NCI-H226 (cell line): ENCODE measurements at regions not wholly inside any gene's neighbourhood (a gene's known extent, or its start where the extent isn't known, plus 50 kb on each side); places are given as distances from the start of the nearest gene placed in this dataset.
"Not testable (repeated sequence)": the region's sequence is repeated elsewhere in the genome, so short reads cannot be mapped to it uniquely, and the experiment has no call there.

Source experiments
- DNase-seq: peaks from one replicate; pipeline ENCODE4 v3.0.0-alpha.2; 2015

GRCh38 chr2:129366263-129366662 is 613.2 kb upstream of the RAB6C start:
- DNase-seq = no peak

GRCh38 chr2:129367107-129367506 is 612.4 kb upstream of the RAB6C start:
- no peak for DNase-seq

GRCh38 chr2:129369437-129369836 is 610.0 kb upstream of the RAB6C start:
- DNase-seq = no peak

GRCh38 chr2:129374452-129374851 is 605.0 kb upstream of the RAB6C start:
- no peak for DNase-seq

GRCh38 chr2:129375632-129376425 is 603.6 kb upstream of the RAB6C start:
- DNase-seq = no peak

- DNase-seq = no peak
Measured at GRCh38 chr2:129376426-129377077, 602.9 kb upstream of the RAB6C start.

GRCh38 chr2:129377078-129377469 is 602.4 kb upstream of the RAB6C start:
- DNase-seq = no peak

- no peak for DNase-seq
Measured at GRCh38 chr2:129378186-129378585, 601.3 kb upstream of the RAB6C start.

GRCh38 chr2:129379411-129379810 is 600.1 kb upstream of the RAB6C start:
- no peak for DNase-seq

GRCh38 chr2:129381789-129382188 is 597.7 kb upstream of the RAB6C start:
- no peak for DNase-seq

- DNase-seq = no peak
Measured at GRCh38 chr2:129388870-129389269, 590.6 kb upstream of the RAB6C start.

GRCh38 chr2:129393816-129394215 is 585.6 kb upstream of the RAB6C start:
- no peak for DNase-seq

- no peak for DNase-seq
Measured at GRCh38 chr2:129396980-129397599, 582.4 kb upstream of the RAB6C start.

- no peak for DNase-seq
Measured at GRCh38 chr2:129400826-129401225, 578.6 kb upstream of the RAB6C start.

- no peak for DNase-seq
Measured at GRCh38 chr2:129402076-129402475, 577.4 kb upstream of the RAB6C start.

- DNase-seq = no peak
Measured at GRCh38 chr2:129404000-129404685, 575.3 kb upstream of the RAB6C start.

- DNase-seq = no peak
Measured at GRCh38 chr2:129408570-129408969, 570.9 kb upstream of the RAB6C start.

GRCh38 chr2:129417041-129417440 is 562.4 kb upstream of the RAB6C start:
- not testable (repeated sequence) for DNase-seq

- DNase-seq = no peak
Measured at GRCh38 chr2:129422028-129422427, 557.4 kb upstream of the RAB6C start.

GRCh38 chr2:129428086-129428660 is 551.3 kb upstream of the RAB6C start:
- DNase-seq = no peak

- DNase-seq = no peak
Measured at GRCh38 chr2:129430911-129431310, 548.6 kb upstream of the RAB6C start.

- DNase-seq = no peak
Measured at GRCh38 chr2:129431881-129432280, 547.6 kb upstream of the RAB6C start.

GRCh38 chr2:129436809-129437208 is 542.7 kb upstream of the RAB6C start:
- DNase-seq = no peak
